GM12878 (cell line): ENCODE measurements at regions not wholly inside any gene's neighbourhood (a gene's known extent, or its start where the extent isn't known, plus 50 kb on each side); places are given as distances from the start of the nearest gene placed in this dataset.

Experiments used
- ATAC-seq: fragments of 200-7000 bp; cut with Tn5 transposase; 3 replicates; pipeline ENCODE4 v1.9.1; 2020; ENCODE audit warnings: mild to moderate bottlenecking, moderate library complexity
- BruUV-seq: library from RNA; stranded (reverse); fragments of 400-500 nt; replicated peaks from 2 replicates; lab custom pipeline; 2021; lab: Mats Ljungman, UMichigan
- CTCF ChIA-PET: fragments of 300-600 bp; sonication (Branson Sonifier 250); formaldehyde crosslinking; extraction: SDS; loops from one replicate; lab custom pipeline; 2021; ENCODE audit warnings: inconsistent platforms; lab: Yijun Ruan, JAX
- POLR2A ChIA-PET: fragments of 350-600 bp; formaldehyde crosslinking; extraction: SDS; loops from one replicate; lab custom pipeline; 2021; ENCODE audit warnings: inconsistent platforms; lab: Charles Lee
- RAD21 ChIA-PET: fragments of 300-600 bp; sonication (Branson Sonifier 250); formaldehyde crosslinking; loops from one replicate; lab custom pipeline; 2023; ENCODE audit warnings: antibody characterized with exemption; ENCODE audit not compliant: unreplicated experiment; lab: Charles Lee
- SMC1A ChIA-PET: fragments of 300-600 bp; sonication (Branson Sonifier 250); formaldehyde crosslinking; loops from one replicate; lab custom pipeline; 2023; ENCODE audit not compliant: unreplicated experiment, uncharacterized antibody; lab: Charles Lee
- DNase-seq: peaks from one replicate; pipeline ENCODE4 v3.0.0-alpha.2; 2011; ENCODE audit warnings: low read depth, low spot score
- FAIRE-seq: peaks from 3 replicates; lab custom pipeline; 2011; peaks lifted over from hg19 to GRCh38; lab: Jason Lieb, UNC
- H2AFZ ChIP-seq: 2 replicates; pipeline ENCODE4 v1.6.0; 2011; ENCODE audit warnings: low read depth, low read length, control low read depth; ENCODE audit not compliant: control insufficient read depth
- H3K27ac ChIP-seq: 2 replicates; pipeline ENCODE4 v1.5.1; 2011; ENCODE audit warnings: control low read depth; ENCODE audit not compliant: control insufficient read depth, insufficient read depth
- H3K27me3 ChIP-seq, 2 experiments: replicated peaks in 1 of 2; 2 replicates each; pipeline versions ENCODE4 v1.6.0 to v1.6.1; 2011; ENCODE audit warnings: low read length in 1 of 2; ENCODE audit not compliant: control insufficient read depth in 2 of 2, insufficient read depth in 2 of 2
- H3K36me3 ChIP-seq, 2 experiments: 2 replicates each; pipeline ENCODE4 v1.5.1; 2011; ENCODE audit warnings: low read length in 1 of 2; ENCODE audit not compliant: control insufficient read depth in 2 of 2, insufficient read depth in 2 of 2
- H3K4me1 ChIP-seq: 2 replicates; pipeline ENCODE4 v1.6.1; 2011; ENCODE audit warnings: mild to moderate bottlenecking, low read length, moderate library complexity, mixed read lengths; ENCODE audit not compliant: control insufficient read depth, insufficient read depth
- H3K4me2 ChIP-seq: 2 replicates; pipeline ENCODE4 v1.6.0; 2011; ENCODE audit warnings: control low read depth; ENCODE audit not compliant: control insufficient read depth, insufficient read depth
- H3K4me3 ChIP-seq: fragments of 200-600 bp; sonication (generic); 2 replicates; pipeline ENCODE4 v1.5.1; 2016
- H3K79me2 ChIP-seq: 2 replicates; pipeline ENCODE4 v1.6.0; 2011; ENCODE audit warnings: low read length; ENCODE audit not compliant: control insufficient read depth, insufficient read depth
- H3K9ac ChIP-seq: 2 replicates; pipeline ENCODE4 v1.8.0; 2011; ENCODE audit warnings: low read length, control low read depth, mixed read lengths; ENCODE audit not compliant: control insufficient read depth, insufficient read depth
- H3K9me3 ChIP-seq: replicated peaks from 3 replicates; pipeline ENCODE4 v1.5.1; 2011; ENCODE audit warnings: mild to moderate bottlenecking, low read length; ENCODE audit not compliant: control insufficient read depth, insufficient read depth
- H4K20me1 ChIP-seq: 2 replicates; pipeline ENCODE4 v1.6.0; 2011; ENCODE audit not compliant: control insufficient read depth, insufficient read depth
- EP300 ChIP-seq, 2 experiments: fragments of 150-350 bp in 1 of 2; IDR thresholded peaks; 2 replicates each; pipeline ENCODE4 v1.6.1; 2011 to 2012; ENCODE audit warnings: low read depth in 2 of 2, low read length in 2 of 2, borderline replicate concordance in 1 of 2, improper control_type of control experiment in 1 of 2, inconsistent platforms in 1 of 2; ENCODE audit not compliant: control insufficient read depth in 1 of 2
- HDAC2 ChIP-seq: fragments of 200-600 bp; sonication (generic); IDR thresholded peaks from 2 replicates; pipeline ENCODE4 v1.6.1; 2017
- MEF2B ChIP-seq: fragments of 450-650 bp; IDR thresholded peaks from 2 replicates; pipeline ENCODE4 v1.6.1; 2018; ENCODE audit warnings: mild to moderate bottlenecking, moderate library complexity; ENCODE audit not compliant: partially characterized antibody, poor library complexity, severe bottlenecking
- PAX5 ChIP-seq: IDR thresholded peaks from 2 replicates; pipeline ENCODE4 v1.6.1; 2011; ENCODE audit warnings: low read depth, low read length, borderline replicate concordance
- RBBP5 ChIP-seq: fragments of 200-600 bp; sonication (generic); conservative IDR thresholded peaks from 2 replicates; pipeline ENCODE4 v1.6.1; 2016
- REST ChIP-seq: IDR thresholded peaks from 2 replicates; pipeline ENCODE4 v1.6.1; 2012; ENCODE audit warnings: mild to moderate bottlenecking, low read depth, low read length
- SMAD5 ChIP-seq: IDR thresholded peaks from 2 replicates; pipeline ENCODE4 v1.6.1; 2016; ENCODE audit warnings: antibody characterized with exemption, low read depth
- SUZ12 ChIP-seq: fragments of 200-600 bp; sonication (generic); IDR thresholded peaks from one replicate; pipeline ENCODE4 v1.6.1; 2018; ENCODE audit warnings: antibody characterized with exemption, mild to moderate bottlenecking; ENCODE audit not compliant: unreplicated experiment
- WGBS: methylation state at CpG from one replicate; pipeline ENCODE4 v1.1.6; 2016; ENCODE audit warnings: low lambda C conversion rate; ENCODE audit not compliant: insufficient replicate concordance, insufficient coverage; ENCODE audit errors: missing lambda C conversion rate; 5-methylcytosine and 5-hydroxymethylcytosine counted together
- in situ Hi-C: fragments of 300-500 bp; cut with MboI; formaldehyde crosslinking; loops from 9 replicates; pipeline ENCODE4 v1.14.3; 2018; ENCODE audit warnings: mixed read lengths
- intact Hi-C: fragments of 100-400 bp; cut with micrococcal nuclease; formaldehyde crosslinking; loops from one replicate; pipeline ENCODE4 v1.14.2; 2022; ENCODE audit not compliant: unreplicated experiment

GRCh38 chr13:86438034-86438433, 638.8 kb upstream of the SLITRK6 start:
- intact Hi-C loops (no loop called here), in situ Hi-C loops (no loop called here)
- Histone ChIP-seq H3K79me2 (no peaks in the 10 kb centered on the region), H3K4me2 (no peak overlapping the region), H3K36me3 (no peaks in the 10 kb centered on the region), H2AFZ (no peak overlapping the region), H3K4me1 (no peaks in the 10 kb centered on the region), H3K27ac (no peak overlapping the region), H4K20me1 (no peaks in the 10 kb centered on the region), H3K9ac (no peak overlapping the region), H3K27me3 (no peaks in the 10 kb centered on the region), H3K4me3 (no peak overlapping the region), H3K9me3 (no peaks in the 10 kb centered on the region)
- no peak for TF ChIP-seq RBBP5
- no peak for TF ChIP-seq HDAC2
- FAIRE-seq: no peak
- POLR2A ChIA-PET: no interaction called here
- WGBS: 0% methylated on average over 1 of the region's 1 CpG
- CTCF ChIA-PET: no interaction called here
- no peak for DNase-seq
- no TSS peak for BruUV-seq
- ATAC-seq: no peak
- RAD21 ChIA-PET: interaction anchor here (1.4 kb wide), 1 partner anchor 14 kb away, joined by 3 read pairs; no protein-coding TSS in a partner anchor
- SMC1A ChIA-PET: interaction anchor here (0.7 to 1.7 kb wide), 4 partner anchors 9 to 34 kb away, joined by 3 to 4 read pairs (median 3); no protein-coding TSS in a partner anchor

GRCh38 chr13:86445206-86445605, 646.0 kb upstream of the SLITRK6 start:
- ChIA-PET CTCF (no interaction called here), SMC1A (no interaction called here), RAD21 (no interaction called here), POLR2A (no interaction called here)
- H3K4me2 ChIP-seq: no peak overlapping the region
- H4K20me1 ChIP-seq: no peaks in the 10 kb centered on the region
- intact Hi-C loops: no loop called here
- TF ChIP-seq SMAD5 (no peak), EP300 (IDR thresholded peaks at IDR 0.05; ENCODE audit: borderline replicate concordance in 1 of 2, control insufficient read depth in 1 of 2, low read depth in 2 of 2, low read length in 2 of 2) (no peak), MEF2B (no peak), REST (no peak), SUZ12 (no peak), PAX5 (no peak)
- no peaks in the 10 kb centered on the region for H3K9me3 ChIP-seq
- H3K27ac ChIP-seq: no peak overlapping the region
- FAIRE-seq: no peak
- in situ Hi-C loops: no loop called here
- no peak overlapping the region for H3K4me3 ChIP-seq
- no peaks in the 10 kb centered on the region for H3K36me3 ChIP-seq
- ATAC-seq: no peak
- no peak overlapping the region for H2AFZ ChIP-seq
- WGBS: 0% methylated on average over 1 of the region's 1 CpG
- no peak overlapping the region for H3K9ac ChIP-seq
- H3K4me1 ChIP-seq: no peaks in the 10 kb centered on the region
- H3K27me3 ChIP-seq: no peaks in the 10 kb centered on the region
- no peak for DNase-seq
- no peaks in the 10 kb centered on the region for H3K79me2 ChIP-seq
- BruUV-seq: no TSS peak
